ENCODE measurements at regions not wholly inside any gene's neighbourhood (a gene's known extent, or its start where the extent isn't known, plus 50 kb on each side); places are given as distances from the start of the nearest gene placed in this dataset.

- TF ChIP-seq TAF1 (IDR thresholded peaks at IDR 0.05; ENCODE audit: borderline replicate concordance, insufficient read depth, low read length) (no peak), REST (IDR thresholded peaks at IDR 0.05; ENCODE audit: insufficient read depth in 1 of 2, low read depth in 2 of 2, low read length in 2 of 2) (peak in 1 of 2 experiments; percentile 86; a peak in 2 of 4 replicates)
Observed at GRCh38 chr4:56123547-56123946, 174.8 kb downstream of the CEP135 start.

- TF ChIP-seq FOXP2 (optimal IDR thresholded peaks at IDR 0.05; ENCODE audit: borderline replicate concordance, extremely low read depth, extremely low read length, insufficient read depth) (no peak), TAF1 (IDR thresholded peaks at IDR 0.05; ENCODE audit: borderline replicate concordance, insufficient read depth, low read length) (no peak), POLR2AphosphoS5 (IDR thresholded peaks at IDR 0.05; ENCODE audit: low read depth, low read length) (no peak), SIN3A (IDR thresholded peaks at IDR 0.05; ENCODE audit: borderline replicate concordance, insufficient read depth, low read length) (no peak), REST (IDR thresholded peaks at IDR 0.05; ENCODE audit: insufficient read depth in 1 of 2, low read depth in 2 of 2, low read length in 2 of 2) (no peak)
Observed at GRCh38 chr4:56123051-56123450, 174.3 kb downstream of the CEP135 start.

- TF ChIP-seq REST (IDR thresholded peaks at IDR 0.05; ENCODE audit: insufficient read depth in 1 of 2, low read depth in 2 of 2, low read length in 2 of 2) (no peak), POLR2AphosphoS5 (IDR thresholded peaks at IDR 0.05; ENCODE audit: low read depth, low read length) (no peak), TAF1 (IDR thresholded peaks at IDR 0.05; ENCODE audit: borderline replicate concordance, insufficient read depth, low read length) (no peak), SIN3A (IDR thresholded peaks at IDR 0.05; ENCODE audit: borderline replicate concordance, insufficient read depth, low read length) (no peak), FOXP2 (optimal IDR thresholded peaks at IDR 0.05; ENCODE audit: borderline replicate concordance, extremely low read depth, extremely low read length, insufficient read depth) (no peak)
Observed at GRCh38 chr4:56118845-56119244, 170.1 kb downstream of the CEP135 start.

GRCh38 chr4:56118055-56118454, 169.3 kb downstream of the CEP135 start:
- TF ChIP-seq POLR2AphosphoS5 (IDR thresholded peaks at IDR 0.05; ENCODE audit: low read depth, low read length) (no peak), FOXP2 (optimal IDR thresholded peaks at IDR 0.05; ENCODE audit: borderline replicate concordance, extremely low read depth, extremely low read length, insufficient read depth) (no peak), SIN3A (IDR thresholded peaks at IDR 0.05; ENCODE audit: borderline replicate concordance, insufficient read depth, low read length) (no peak), REST (IDR thresholded peaks at IDR 0.05; ENCODE audit: insufficient read depth in 1 of 2, low read depth in 2 of 2, low read length in 2 of 2) (no peak), TAF1 (IDR thresholded peaks at IDR 0.05; ENCODE audit: borderline replicate concordance, insufficient read depth, low read length) (no peak)

- no peak for TF ChIP-seq POLR2AphosphoS5 (IDR thresholded peaks at IDR 0.05; ENCODE audit: low read depth, low read length)
- TF ChIP-seq SIN3A (IDR thresholded peaks at IDR 0.05; ENCODE audit: borderline replicate concordance, insufficient read depth, low read length) = no peak
- no peak for TF ChIP-seq FOXP2 (optimal IDR thresholded peaks at IDR 0.05; ENCODE audit: borderline replicate concordance, extremely low read depth, extremely low read length, insufficient read depth)
- TF ChIP-seq REST (IDR thresholded peaks at IDR 0.05; ENCODE audit: insufficient read depth in 1 of 2, low read depth in 2 of 2, low read length in 2 of 2) = no peak
- TF ChIP-seq TAF1 (IDR thresholded peaks at IDR 0.05; ENCODE audit: borderline replicate concordance, insufficient read depth, low read length) = no peak
Observed at GRCh38 chr4:56115898-56116297, 167.2 kb downstream of the CEP135 start.
